GM23338 (cell line): ENCODE measurements at regions not wholly inside any gene's neighbourhood (a gene's known extent, or its start where the extent isn't known, plus 50 kb on each side); places are given as distances from the start of the nearest gene placed in this dataset.

Experiments
- CTCF ChIP-seq, 2 experiments: fragments of 200-600 bp in 1 of 2; sonication (generic) in 1 of 2; conservative IDR thresholded peaks; 2 replicates each; pipeline versions ENCODE4 v1.5.1 to v1.6.1; 2016 to 2017; ENCODE audit warnings: antibody characterized with exemption in 2 of 2, low read depth in 2 of 2, mild to moderate bottlenecking in 2 of 2, moderate library complexity in 1 of 2
- EZH2 ChIP-seq: fragments of 200-600 bp; sonication (generic); IDR thresholded peaks from one replicate; pipeline ENCODE4 v1.8.0; 2017; ENCODE audit warnings: antibody characterized with exemption, mild to moderate bottlenecking, low read depth; ENCODE audit not compliant: unreplicated experiment
- EZH2phosphoT487 ChIP-seq: fragments of 200-600 bp; sonication (generic); IDR thresholded peaks from one replicate; pipeline ENCODE4 v1.8.1; 2018; ENCODE audit warnings: antibody characterized with exemption; ENCODE audit not compliant: unreplicated experiment
- JUNB ChIP-seq: IDR thresholded peaks from one replicate; pipeline ENCODE4 v1.6.1; 2016; ENCODE audit warnings: antibody characterized with exemption; ENCODE audit not compliant: unreplicated experiment
- POLR2AphosphoS5 ChIP-seq: IDR thresholded peaks from 2 replicates; pipeline ENCODE4 v1.6.1; 2016; ENCODE audit warnings: antibody characterized with exemption, low read depth
- ZNF331 ChIP-seq: fragments of 250-450 bp; sonication (Bioruptor Pico); IDR thresholded peaks from 2 replicates; pipeline ENCODE4 v1.5.0; 2020; ENCODE audit warnings: low read depth, mild to moderate bottlenecking, moderate library complexity

- TF ChIP-seq CTCF (conservative IDR thresholded peaks at IDR 0.05; ENCODE audit: low read depth in 2 of 2): no peak
- TF ChIP-seq EZH2: no peak
- no peak for TF ChIP-seq EZH2phosphoT487
- no peak for TF ChIP-seq ZNF331 (CRISPR knock-in tag)
- TF ChIP-seq JUNB: no peak
- no peak for TF ChIP-seq POLR2AphosphoS5
Measured at GRCh38 chr7:50159154-50159553, 66.1 kb upstream of the ZPBP start.
